ENCODE measurements at regions not wholly inside any gene's neighbourhood (a gene's known extent, or its start where the extent isn't known, plus 50 kb on each side); places are given as distances from the start of the nearest gene placed in this dataset.

DNA sequence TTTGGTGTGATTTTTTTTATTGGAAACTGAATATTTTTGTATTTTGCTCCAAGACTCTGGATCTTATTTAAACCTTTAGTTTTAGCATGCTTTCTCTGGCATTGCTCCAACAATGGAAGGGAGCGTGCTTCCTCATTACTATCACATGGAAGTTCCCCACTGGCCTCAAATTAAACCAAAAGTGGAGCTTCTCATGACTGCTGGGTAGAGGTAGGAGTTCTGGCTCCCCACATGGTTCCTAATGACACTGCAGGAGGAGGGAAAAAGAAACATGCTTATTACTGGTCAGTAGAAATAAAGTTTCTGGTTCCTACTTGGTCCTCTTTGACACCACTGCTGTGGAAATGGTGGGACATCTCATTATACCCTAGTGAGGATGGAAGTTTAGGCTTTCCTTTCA is 310.5 kb downstream of the PTGER3 start:
- no peak for TF ChIP-seq ZNF24 (IDR thresholded peaks at IDR 0.05)
- no peak for TF ChIP-seq MYC (IDR thresholded peaks at IDR 0.05; ENCODE audit: insufficient read depth, insufficient read length, insufficient replicate concordance, low read length, severe bottlenecking)
- Histone ChIP-seq H3K4me3 (no peak overlapping the region), H3K27me3 (replicated peaks in 1 of 2; ENCODE audit: control insufficient read depth in 2 of 2, insufficient read depth in 2 of 2, low read length in 1 of 2) (no peaks in the 10 kb centered on the region), H4K20me1 (ENCODE audit: control insufficient read depth, insufficient read depth) (no peaks in the 10 kb centered on the region), H3K4me2 (ENCODE audit: control insufficient read depth, insufficient read depth) (no peak overlapping the region), H3K27ac (ENCODE audit: control insufficient read depth, insufficient read depth) (no peak overlapping the region), H2AFZ (ENCODE audit: control insufficient read depth, low read depth, low read length) (no peak overlapping the region), H3K9ac (ENCODE audit: control insufficient read depth, insufficient read depth, low read length) (no peak overlapping the region), H3K4me1 (ENCODE audit: control insufficient read depth, insufficient read depth, low read length) (no peaks in the 10 kb centered on the region), H3K79me2 (ENCODE audit: control insufficient read depth, insufficient read depth, low read length) (no peaks in the 10 kb centered on the region), H3K9me3 (replicated peaks; ENCODE audit: control insufficient read depth, insufficient read depth, low read length) (no peaks in the 10 kb centered on the region), H3K36me3 (ENCODE audit: control insufficient read depth in 2 of 2, insufficient read depth in 2 of 2, low read length in 1 of 2) (no peaks in the 10 kb centered on the region)
- WGBS (ENCODE audit: insufficient coverage, insufficient replicate concordance, low lambda C conversion rate, missing lambda C conversion rate), result 52% methylated on average over 1 of the region's 1 CpG
- DNase-seq (ENCODE audit: low read depth, low spot score) (no peak), FAIRE-seq (no peak), ATAC-seq (no peak)
- SMC1A ChIA-PET (ENCODE audit: uncharacterized antibody, unreplicated experiment), result no interaction called here
- in situ Hi-C loops (cut with MboI), result no loop called here
- BruUV-seq (replicated peaks), result no TSS peak
- intact Hi-C loops (cut with micrococcal nuclease; ENCODE audit: unreplicated experiment), result no loop called here
- POLR2A ChIA-PET, result no interaction called here
- RAD21 ChIA-PET (ENCODE audit: unreplicated experiment), result no interaction called here
- CTCF ChIA-PET, result no interaction called here

GRCh38 chr1:70738624-70739023 is 309.0 kb downstream of the PTGER3 start:
- WGBS (ENCODE audit: insufficient coverage, insufficient replicate concordance, low lambda C conversion rate, missing lambda C conversion rate), result 2% methylated on average over 3 of the region's 3 CpGs
- ATAC-seq (no peak), FAIRE-seq (no peak), DNase-seq (ENCODE audit: low read depth, low spot score) (no peak)
- Histone ChIP-seq H3K9ac (ENCODE audit: control insufficient read depth, insufficient read depth, low read length) (no peak overlapping the region), H3K36me3 (ENCODE audit: control insufficient read depth in 2 of 2, insufficient read depth in 2 of 2, low read length in 1 of 2) (no peaks in the 10 kb centered on the region), H3K4me2 (ENCODE audit: control insufficient read depth, insufficient read depth) (no peak overlapping the region), H3K27me3 (replicated peaks in 1 of 2; ENCODE audit: control insufficient read depth in 2 of 2, insufficient read depth in 2 of 2, low read length in 1 of 2) (no peaks in the 10 kb centered on the region), H3K79me2 (ENCODE audit: control insufficient read depth, insufficient read depth, low read length) (no peaks in the 10 kb centered on the region), H3K4me1 (ENCODE audit: control insufficient read depth, insufficient read depth, low read length) (no peaks in the 10 kb centered on the region), H4K20me1 (ENCODE audit: control insufficient read depth, insufficient read depth) (no peaks in the 10 kb centered on the region), H3K4me3 (no peak overlapping the region), H3K27ac (ENCODE audit: control insufficient read depth, insufficient read depth) (no peak overlapping the region), H3K9me3 (replicated peaks; ENCODE audit: control insufficient read depth, insufficient read depth, low read length) (no peaks in the 10 kb centered on the region), H2AFZ (ENCODE audit: control insufficient read depth, low read depth, low read length) (no peak overlapping the region)
- CTCF ChIA-PET, result no interaction called here
- no TSS peak for BruUV-seq (replicated peaks)
- in situ Hi-C loops (cut with MboI) (no loop called here), intact Hi-C loops (cut with micrococcal nuclease; ENCODE audit: unreplicated experiment) (no loop called here)
- POLR2A ChIA-PET, result no interaction called here
- SMC1A ChIA-PET (ENCODE audit: uncharacterized antibody, unreplicated experiment), result no interaction called here
- RAD21 ChIA-PET (ENCODE audit: unreplicated experiment), result no interaction called here
- TF ChIP-seq MEF2A (IDR thresholded peaks at IDR 0.05; ENCODE audit: insufficient read depth, low read depth, low read length), result no peak
- TF ChIP-seq SMC3 (IDR thresholded peaks at IDR 0.05; ENCODE audit: borderline replicate concordance, low read length), result no peak
- no peak for TF ChIP-seq E2F8 (IDR thresholded peaks at IDR 0.05; ENCODE audit: low read depth, partially characterized antibody)
- TF ChIP-seq, protein P1, sequence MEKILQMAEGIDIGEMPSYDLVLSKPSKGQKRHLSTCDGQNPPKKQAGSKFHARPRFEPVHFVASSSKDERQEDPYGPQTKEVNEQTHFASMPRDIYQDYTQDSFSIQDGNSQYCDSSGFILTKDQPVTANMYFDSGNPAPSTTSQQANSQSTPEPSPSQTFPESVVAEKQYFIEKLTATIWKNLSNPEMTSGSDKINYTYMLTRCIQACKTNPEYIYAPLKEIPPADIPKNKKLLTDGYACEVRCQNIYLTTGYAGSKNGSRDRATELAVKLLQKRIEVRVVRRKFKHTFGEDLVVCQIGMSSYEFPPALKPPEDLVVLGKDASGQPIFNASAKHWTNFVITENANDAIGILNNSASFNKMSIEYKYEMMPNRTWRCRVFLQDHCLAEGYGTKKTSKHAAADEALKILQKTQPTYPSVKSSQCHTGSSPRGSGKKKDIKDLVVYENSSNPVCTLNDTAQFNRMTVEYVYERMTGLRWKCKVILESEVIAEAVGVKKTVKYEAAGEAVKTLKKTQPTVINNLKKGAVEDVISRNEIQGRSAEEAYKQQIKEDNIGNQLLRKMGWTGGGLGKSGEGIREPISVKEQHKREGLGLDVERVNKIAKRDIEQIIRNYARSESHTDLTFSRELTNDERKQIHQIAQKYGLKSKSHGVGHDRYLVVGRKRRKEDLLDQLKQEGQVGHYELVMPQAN (conservative IDR thresholded peaks at IDR 0.05), result no peak
- TF ChIP-seq MTA2 (IDR thresholded peaks at IDR 0.05; ENCODE audit: low read depth), result no peak
- TF ChIP-seq CREB1 (IDR thresholded peaks at IDR 0.05; ENCODE audit: low read depth), result no peak
- no peak for TF ChIP-seq CREM (IDR thresholded peaks at IDR 0.05; ENCODE audit: low read depth)
- no peak for TF ChIP-seq TBL1XR1 (IDR thresholded peaks at IDR 0.05; ENCODE audit: low read depth, low read length)
- no peak for TF ChIP-seq EGR1 (IDR thresholded peaks at IDR 0.05; ENCODE audit: borderline replicate concordance in 1 of 2, low read depth in 2 of 2, low read length in 2 of 2)

Data from GM12878 (cell line).